ENCODE measurements at regions not wholly inside any gene's neighbourhood (a gene's known extent, or its start where the extent isn't known, plus 50 kb on each side); places are given as distances from the start of the nearest gene placed in this dataset.
A peak's percentile ranks its signal among the peaks of the same experiment; 100 is the strongest.

DNA sequence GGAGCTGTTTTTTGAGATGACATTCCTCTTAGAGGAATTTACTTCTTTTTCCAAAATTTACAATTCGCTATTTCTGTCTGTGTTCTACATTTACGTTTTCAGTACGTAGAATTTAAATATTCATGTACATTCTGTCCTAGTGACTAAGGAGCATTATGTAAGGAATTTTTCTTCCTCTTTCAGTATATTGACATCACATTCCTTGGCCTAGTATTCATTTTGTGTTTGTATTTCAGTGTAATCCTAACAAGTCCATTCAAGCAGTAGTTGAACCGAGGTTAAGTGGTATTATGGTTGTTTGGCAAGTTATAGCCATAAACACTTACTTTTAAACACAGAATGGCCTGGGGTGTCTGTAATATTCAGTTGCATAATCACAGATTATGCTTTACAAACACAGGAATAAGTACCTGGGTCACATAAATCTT is 465.2 kb downstream of the PCNX1 start:
- H3K4me3 ChIP-seq (replicated peaks; ENCODE audit: low read depth, low read length), result no peak overlapping the region
- DNase-seq (ENCODE audit: low read depth), result peak; percentile 84
- TF ChIP-seq, protein P1, sequence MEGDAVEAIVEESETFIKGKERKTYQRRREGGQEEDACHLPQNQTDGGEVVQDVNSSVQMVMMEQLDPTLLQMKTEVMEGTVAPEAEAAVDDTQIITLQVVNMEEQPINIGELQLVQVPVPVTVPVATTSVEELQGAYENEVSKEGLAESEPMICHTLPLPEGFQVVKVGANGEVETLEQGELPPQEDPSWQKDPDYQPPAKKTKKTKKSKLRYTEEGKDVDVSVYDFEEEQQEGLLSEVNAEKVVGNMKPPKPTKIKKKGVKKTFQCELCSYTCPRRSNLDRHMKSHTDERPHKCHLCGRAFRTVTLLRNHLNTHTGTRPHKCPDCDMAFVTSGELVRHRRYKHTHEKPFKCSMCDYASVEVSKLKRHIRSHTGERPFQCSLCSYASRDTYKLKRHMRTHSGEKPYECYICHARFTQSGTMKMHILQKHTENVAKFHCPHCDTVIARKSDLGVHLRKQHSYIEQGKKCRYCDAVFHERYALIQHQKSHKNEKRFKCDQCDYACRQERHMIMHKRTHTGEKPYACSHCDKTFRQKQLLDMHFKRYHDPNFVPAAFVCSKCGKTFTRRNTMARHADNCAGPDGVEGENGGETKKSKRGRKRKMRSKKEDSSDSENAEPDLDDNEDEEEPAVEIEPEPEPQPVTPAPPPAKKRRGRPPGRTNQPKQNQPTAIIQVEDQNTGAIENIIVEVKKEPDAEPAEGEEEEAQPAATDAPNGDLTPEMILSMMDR (IDR thresholded peaks at IDR 0.05; ENCODE audit: low read length, missing control alignments), result no peak

DNA sequence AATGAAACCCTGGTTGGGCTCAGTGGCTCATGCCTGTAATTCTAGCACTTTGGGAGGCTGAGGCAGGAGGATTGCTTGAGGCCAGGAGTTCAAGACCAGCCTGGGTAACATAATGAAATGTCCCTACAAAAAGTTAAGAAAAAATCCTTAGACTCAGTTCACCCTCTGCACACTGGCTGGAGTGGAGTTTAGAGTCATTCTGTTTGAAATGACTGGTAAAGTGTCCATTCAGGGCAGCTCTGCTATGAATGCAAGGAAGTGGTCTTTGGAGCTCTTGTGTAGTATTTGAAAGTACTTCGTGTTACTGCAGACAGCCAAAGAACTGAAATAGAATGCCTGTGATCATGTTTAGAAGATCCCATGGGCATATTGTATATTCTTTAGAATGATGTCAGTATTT is 466.5 kb downstream of the PCNX1 start:
- DNase-seq (ENCODE audit: low read depth), result no peak
- no peak overlapping the region for H3K4me3 ChIP-seq (replicated peaks; ENCODE audit: low read depth, low read length)
- TF ChIP-seq, protein P1 (IDR thresholded peaks at IDR 0.05; ENCODE audit: low read length, missing control alignments), result no peak

DNA sequence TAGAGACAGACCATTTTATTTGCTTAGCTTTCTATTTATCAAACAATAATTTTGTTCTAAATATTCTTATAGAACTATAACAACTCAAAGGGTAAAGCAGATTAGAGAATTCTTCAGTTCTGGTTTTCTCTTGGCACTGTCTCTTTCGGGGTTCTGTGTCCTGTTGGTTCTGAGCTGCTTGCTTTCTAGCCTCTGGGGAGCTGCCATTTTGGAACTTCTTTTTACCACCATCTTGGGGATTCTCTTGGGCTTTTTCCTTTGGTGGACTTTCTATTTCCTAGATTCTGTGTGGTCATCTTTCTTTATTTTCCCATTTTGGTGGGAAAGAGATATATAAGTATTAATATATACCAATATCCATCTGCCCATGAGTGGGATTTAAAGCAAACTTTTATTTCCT is 467.7 kb downstream of the PCNX1 start:
- no peak for DNase-seq (ENCODE audit: low read depth)
- TF ChIP-seq, protein P1 (IDR thresholded peaks at IDR 0.05; ENCODE audit: low read length, missing control alignments), result no peak
- no peak overlapping the region for H3K4me3 ChIP-seq (replicated peaks; ENCODE audit: low read depth, low read length)

DNA sequence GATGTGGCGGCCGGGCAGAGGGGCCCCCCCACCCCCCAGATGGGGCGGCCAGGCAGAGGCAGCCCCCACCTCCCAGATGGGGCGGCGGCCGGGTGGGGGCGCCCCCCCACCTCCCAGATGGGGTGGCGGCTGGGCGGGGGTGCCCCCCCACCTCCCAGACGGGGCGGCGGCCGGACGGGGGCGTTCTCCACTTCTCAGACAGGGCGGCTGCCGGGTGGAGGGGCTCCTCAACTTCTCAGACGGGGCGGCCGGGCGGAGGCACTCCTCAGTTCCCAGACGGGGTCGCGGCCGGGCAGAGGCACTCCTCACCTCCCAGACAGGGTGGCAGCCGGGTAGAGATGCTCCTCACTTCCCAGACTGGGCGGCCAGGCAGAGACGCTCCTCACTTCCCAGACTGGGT is 469.8 kb downstream of the PCNX1 start:
- no peak overlapping the region for H3K4me3 ChIP-seq (replicated peaks; ENCODE audit: low read depth, low read length)
- TF ChIP-seq, protein P1 (IDR thresholded peaks at IDR 0.05; ENCODE audit: low read length, missing control alignments), result no peak
- no peak for DNase-seq (ENCODE audit: low read depth)

DNA sequence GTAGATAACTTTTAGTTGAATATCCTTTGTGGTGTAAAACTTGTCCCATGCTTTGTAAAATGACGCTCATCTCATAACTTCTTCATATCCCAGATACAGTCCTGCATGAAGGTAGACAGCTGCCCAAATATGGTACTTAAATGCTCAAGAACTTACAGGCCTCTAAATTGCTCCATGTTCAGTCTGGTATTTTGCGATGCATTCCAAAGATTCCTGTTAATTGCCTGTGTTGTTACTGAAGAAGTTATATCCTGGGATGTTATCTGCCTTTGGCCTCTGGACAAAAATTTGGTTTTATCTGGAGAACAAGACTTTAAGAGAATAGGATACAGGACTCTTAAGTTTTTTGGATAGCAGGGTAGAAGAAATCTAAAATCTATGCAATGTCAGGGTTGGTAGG is 473.0 kb downstream of the PCNX1 start:
- no peak overlapping the region for H3K4me3 ChIP-seq (replicated peaks; ENCODE audit: low read depth, low read length)
- TF ChIP-seq, protein P1 (IDR thresholded peaks at IDR 0.05; ENCODE audit: low read length, missing control alignments), result no peak
- peak; percentile 93 for DNase-seq (ENCODE audit: low read depth)

DNA sequence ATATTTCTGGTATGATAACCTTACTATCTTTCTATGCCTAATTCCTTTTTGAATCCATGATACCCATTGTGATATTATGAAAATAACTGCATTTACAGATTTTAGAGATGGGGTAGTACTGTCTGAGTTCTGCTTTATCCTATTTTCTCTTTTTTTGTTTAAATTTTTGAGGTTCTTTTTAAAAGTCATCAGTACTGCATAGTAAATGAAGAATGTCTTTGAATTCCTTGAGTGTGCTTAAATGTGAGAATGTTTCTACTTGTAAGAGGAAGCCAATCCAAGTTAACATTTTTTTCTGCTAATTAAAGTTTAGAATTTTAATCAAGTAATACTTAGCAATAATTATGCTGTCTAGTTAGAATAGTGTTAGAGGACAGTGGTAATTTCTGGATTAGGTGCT is 474.6 kb downstream of the PCNX1 start:
- TF ChIP-seq, protein P1 (IDR thresholded peaks at IDR 0.05; ENCODE audit: low read length, missing control alignments), result no peak
- DNase-seq (ENCODE audit: low read depth), result no peak
- no peak overlapping the region for H3K4me3 ChIP-seq (replicated peaks; ENCODE audit: low read depth, low read length)

DNA sequence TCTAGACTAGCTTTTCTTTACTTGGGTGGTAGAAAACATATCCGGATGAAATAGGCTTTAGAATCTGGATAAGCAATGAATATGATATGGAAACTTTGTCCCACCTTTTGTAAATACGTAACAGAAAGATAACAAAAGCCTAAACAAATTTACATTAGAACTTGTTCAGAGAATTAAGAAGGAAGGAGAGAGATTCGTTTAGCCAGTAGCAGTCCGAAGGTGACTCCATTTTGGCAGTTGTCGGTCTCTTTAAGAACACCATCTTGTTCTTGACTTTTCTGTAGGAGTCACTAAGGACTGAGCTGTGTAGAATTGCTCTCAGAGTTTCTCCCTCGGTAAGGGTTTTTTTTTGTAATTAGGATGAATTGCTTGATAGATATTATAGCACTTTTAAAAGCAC is 475.1 kb downstream of the PCNX1 start:
- no peak overlapping the region for H3K4me3 ChIP-seq (replicated peaks; ENCODE audit: low read depth, low read length)
- TF ChIP-seq, protein P1 (IDR thresholded peaks at IDR 0.05; ENCODE audit: low read length, missing control alignments), result no peak
- no peak for DNase-seq (ENCODE audit: low read depth)

Data from fibroblast of pulmonary artery (primary cell).